ENCODE measurements at regions not wholly inside any gene's neighbourhood (a gene's known extent, or its start where the extent isn't known, plus 50 kb on each side); places are given as distances from the start of the nearest gene placed in this dataset.

GRCh38 chr4:149296503-149296902, 519.1 kb downstream of the IQCM start:
- DNase-seq, result no peak

- DNase-seq, result no peak
Measured at GRCh38 chr4:149296084-149296483, 519.6 kb downstream of the IQCM start.

- DNase-seq, result no peak
Measured at GRCh38 chr4:149294601-149295000, 521.0 kb downstream of the IQCM start.

GRCh38 chr4:149293046-149293649, 522.5 kb downstream of the IQCM start:
- DNase-seq, result no peak

GRCh38 chr4:149292425-149293007, 523.1 kb downstream of the IQCM start:
- DNase-seq, result no peak

- DNase-seq, result no peak
Measured at GRCh38 chr4:149291463-149291862, 524.2 kb downstream of the IQCM start.

- DNase-seq, result no peak
Measured at GRCh38 chr4:149280806-149281205, 534.8 kb downstream of the IQCM start.

GRCh38 chr4:149279776-149280175, 535.9 kb downstream of the IQCM start:
- DNase-seq, result no peak

- no peak for DNase-seq
Measured at GRCh38 chr4:149279331-149279730, 536.3 kb downstream of the IQCM start.

- no peak for DNase-seq
Measured at GRCh38 chr4:149277705-149278104, 537.9 kb downstream of the IQCM start.

- no peak for DNase-seq
Measured at GRCh38 chr4:149269835-149270234, 545.8 kb downstream of the IQCM start.

GRCh38 chr4:149266301-149266700, 549.3 kb downstream of the IQCM start:
- DNase-seq, result no peak

GRCh38 chr4:149265645-149266044, 550.0 kb downstream of the IQCM start:
- DNase-seq, result no peak

GRCh38 chr4:149264093-149264733, 551.4 kb downstream of the IQCM start:
- no peak for DNase-seq

- DNase-seq, result no peak
Measured at GRCh38 chr4:149248191-149248764, 567.4 kb downstream of the IQCM start.

GRCh38 chr4:149247164-149247563, 568.5 kb downstream of the IQCM start:
- DNase-seq, result no peak

GRCh38 chr4:149245333-149245732, 570.3 kb downstream of the IQCM start:
- no peak for DNase-seq

- DNase-seq, result peak; percentile 87
Measured at GRCh38 chr4:149238097-149238496, 577.5 kb downstream of the IQCM start.

GRCh38 chr4:149234798-149235197, 580.8 kb downstream of the IQCM start:
- no peak for DNase-seq

- DNase-seq, result no peak
Measured at GRCh38 chr4:149223659-149224058, 592.0 kb downstream of the IQCM start.

GRCh38 chr4:149218672-149219071, 597.0 kb downstream of the IQCM start:
- no peak for DNase-seq

- no peak for DNase-seq
Measured at GRCh38 chr4:149214301-149214700, 601.3 kb downstream of the IQCM start.

GRCh38 chr4:149211876-149212275, 603.8 kb downstream of the IQCM start:
- no peak for DNase-seq

All from MV-4-11 (cell line).